ENCODE measurements at regions not wholly inside any gene's neighbourhood (a gene's known extent, or its start where the extent isn't known, plus 50 kb on each side); places are given as distances from the start of the nearest gene placed in this dataset.

GRCh38 chr10:131425752-131426533, 114.4 kb upstream of the TCERG1L start:
- no peak for DNase-seq

GRCh38 chr10:131426534-131426898, 115.0 kb upstream of the TCERG1L start:
- DNase-seq: no peak

GRCh38 chr10:131427281-131427680, 115.8 kb upstream of the TCERG1L start:
- no peak for DNase-seq

- DNase-seq: no peak
Observed at GRCh38 chr10:131427901-131428300, 116.4 kb upstream of the TCERG1L start.

GRCh38 chr10:131429141-131429540, 117.6 kb upstream of the TCERG1L start:
- no peak for DNase-seq

GRCh38 chr10:131429942-131430341, 118.4 kb upstream of the TCERG1L start:
- DNase-seq: no peak

GRCh38 chr10:131430716-131431412, 119.3 kb upstream of the TCERG1L start:
- no peak for DNase-seq

GRCh38 chr10:131431533-131431932, 120.0 kb upstream of the TCERG1L start:
- no peak for DNase-seq

- no peak for DNase-seq
Observed at GRCh38 chr10:131431978-131432690, 120.6 kb upstream of the TCERG1L start.

GRCh38 chr10:131433568-131433967, 122.0 kb upstream of the TCERG1L start:
- DNase-seq: no peak

- no peak for DNase-seq
Observed at GRCh38 chr10:131435232-131435631, 123.7 kb upstream of the TCERG1L start.

- no peak for DNase-seq
Observed at GRCh38 chr10:131435760-131436457, 124.4 kb upstream of the TCERG1L start.

- DNase-seq: no peak
Observed at GRCh38 chr10:131436458-131436857, 124.9 kb upstream of the TCERG1L start.

- DNase-seq: no peak
Observed at GRCh38 chr10:131437556-131438475, 126.3 kb upstream of the TCERG1L start.

- no peak for DNase-seq
Observed at GRCh38 chr10:131438665-131439064, 127.1 kb upstream of the TCERG1L start.

GRCh38 chr10:131439705-131440104, 128.2 kb upstream of the TCERG1L start:
- DNase-seq: no peak

- DNase-seq: no peak
Observed at GRCh38 chr10:131440405-131441360, 129.2 kb upstream of the TCERG1L start.

GRCh38 chr10:131442271-131442670, 130.8 kb upstream of the TCERG1L start:
- no peak for DNase-seq

- DNase-seq: no peak
Observed at GRCh38 chr10:131444286-131444685, 132.8 kb upstream of the TCERG1L start.

GRCh38 chr10:131444862-131445461, 133.4 kb upstream of the TCERG1L start:
- no peak for DNase-seq
